ENCODE measurements at regions not wholly inside any gene's neighbourhood (a gene's known extent, or its start where the extent isn't known, plus 50 kb on each side); places are given as distances from the start of the nearest gene placed in this dataset.

DNA sequence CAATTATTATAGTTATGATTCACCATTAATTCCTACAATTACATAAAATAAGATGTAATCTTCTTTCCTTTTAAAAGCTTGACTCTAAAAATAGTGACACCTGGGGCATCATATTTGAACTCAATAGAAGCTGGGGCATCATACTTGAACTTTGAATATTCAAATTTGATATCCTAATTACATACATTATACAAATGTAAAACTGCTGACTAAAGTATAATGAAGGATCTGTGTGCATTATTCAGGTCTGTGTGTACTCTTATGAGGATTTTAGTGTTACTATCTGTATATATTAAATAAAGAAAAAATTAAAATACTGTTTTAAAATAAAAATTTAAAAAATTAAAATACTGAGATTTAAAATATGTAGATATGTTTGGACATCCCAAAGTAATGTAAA lies 696.9 kb upstream of the FBXO33 start (continued):
- TF ChIP-seq, protein P1, sequence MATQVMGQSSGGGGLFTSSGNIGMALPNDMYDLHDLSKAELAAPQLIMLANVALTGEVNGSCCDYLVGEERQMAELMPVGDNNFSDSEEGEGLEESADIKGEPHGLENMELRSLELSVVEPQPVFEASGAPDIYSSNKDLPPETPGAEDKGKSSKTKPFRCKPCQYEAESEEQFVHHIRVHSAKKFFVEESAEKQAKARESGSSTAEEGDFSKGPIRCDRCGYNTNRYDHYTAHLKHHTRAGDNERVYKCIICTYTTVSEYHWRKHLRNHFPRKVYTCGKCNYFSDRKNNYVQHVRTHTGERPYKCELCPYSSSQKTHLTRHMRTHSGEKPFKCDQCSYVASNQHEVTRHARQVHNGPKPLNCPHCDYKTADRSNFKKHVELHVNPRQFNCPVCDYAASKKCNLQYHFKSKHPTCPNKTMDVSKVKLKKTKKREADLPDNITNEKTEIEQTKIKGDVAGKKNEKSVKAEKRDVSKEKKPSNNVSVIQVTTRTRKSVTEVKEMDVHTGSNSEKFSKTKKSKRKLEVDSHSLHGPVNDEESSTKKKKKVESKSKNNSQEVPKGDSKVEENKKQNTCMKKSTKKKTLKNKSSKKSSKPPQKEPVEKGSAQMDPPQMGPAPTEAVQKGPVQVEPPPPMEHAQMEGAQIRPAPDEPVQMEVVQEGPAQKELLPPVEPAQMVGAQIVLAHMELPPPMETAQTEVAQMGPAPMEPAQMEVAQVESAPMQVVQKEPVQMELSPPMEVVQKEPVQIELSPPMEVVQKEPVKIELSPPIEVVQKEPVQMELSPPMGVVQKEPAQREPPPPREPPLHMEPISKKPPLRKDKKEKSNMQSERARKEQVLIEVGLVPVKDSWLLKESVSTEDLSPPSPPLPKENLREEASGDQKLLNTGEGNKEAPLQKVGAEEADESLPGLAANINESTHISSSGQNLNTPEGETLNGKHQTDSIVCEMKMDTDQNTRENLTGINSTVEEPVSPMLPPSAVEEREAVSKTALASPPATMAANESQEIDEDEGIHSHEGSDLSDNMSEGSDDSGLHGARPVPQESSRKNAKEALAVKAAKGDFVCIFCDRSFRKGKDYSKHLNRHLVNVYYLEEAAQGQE (IDR thresholded peaks at IDR 0.05): no peak
- TF ChIP-seq CTCF (IDR thresholded peaks at IDR 0.05; ENCODE audit: low read depth, low read length, missing input control) (no peak), NR2F2 (IDR thresholded peaks at IDR 0.05) (no peak)

DNA sequence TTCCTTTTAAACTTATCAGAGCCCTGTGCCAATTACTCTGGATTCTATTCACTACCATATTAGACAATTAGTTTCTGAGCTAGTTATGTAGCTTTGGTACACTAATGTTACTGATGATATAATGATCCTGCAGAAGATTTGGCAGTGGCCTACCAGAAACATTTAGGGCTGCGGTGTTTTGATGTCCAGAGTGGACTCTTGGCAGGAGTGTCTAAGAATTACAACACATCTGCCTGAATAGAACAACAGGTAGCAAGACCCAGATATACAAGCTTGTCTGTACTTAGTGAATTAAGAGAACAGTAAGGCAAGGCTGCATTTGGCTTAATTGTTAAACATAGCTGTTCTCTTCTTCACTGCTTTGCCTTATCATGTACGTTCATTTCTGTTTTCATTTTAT lies 691.6 kb upstream of the FBXO33 start:
- H3K4me1 ChIP-seq (ENCODE audit: control insufficient read depth in 4 of 4, insufficient read depth in 4 of 4, low read length in 3 of 4): peaks cover 0 to 3% (median 0%) of the 10 kb centered on the region in 4 donors
- no peaks in the 10 kb centered on the region for H3K36me3 ChIP-seq (ENCODE audit: control insufficient read depth in 4 of 4, insufficient read depth in 3 of 4, low read depth in 1 of 4, low read length in 3 of 4)
- no peak for TF ChIP-seq TAF1 (conservative IDR thresholded peaks at IDR 0.05)
- TF ChIP-seq HNF4G (IDR thresholded peaks at IDR 0.05): no peak
- TF ChIP-seq HNF4A (conservative IDR thresholded peaks at IDR 0.05): peak in 1 of 2 donors; percentile 12
- no peak for TF ChIP-seq EGR1 (IDR thresholded peaks at IDR 0.05; ENCODE audit: low read depth in 2 of 2)
- TF ChIP-seq FOXA1 (IDR thresholded peaks at IDR 0.05): no peak
- TF ChIP-seq SP1 (IDR thresholded peaks at IDR 0.05): no peak
- TF ChIP-seq, protein P1 (IDR thresholded peaks at IDR 0.05): no peak
- no peak for TF ChIP-seq JUND (IDR thresholded peaks at IDR 0.05)
- DNase-seq (ENCODE audit: low spot score): no peak
- no peak overlapping the region for H3K9ac ChIP-seq (ENCODE audit: low read depth in 1 of 2, low read length in 2 of 2)
- no peaks in the 10 kb centered on the region for H3K27me3 ChIP-seq (ENCODE audit: control insufficient read depth in 4 of 4, insufficient read depth in 4 of 4, low read length in 3 of 4)
- WGBS: 37% methylated on average over 2 of the region's 2 CpGs
- no peak overlapping the region for H3K4me3 ChIP-seq (ENCODE audit: low read depth in 1 of 3, low read length in 3 of 3)
- H3K9me3 ChIP-seq (ENCODE audit: control insufficient read depth in 4 of 4, low read length in 3 of 4): peaks cover 0 to 2% (median 0%) of the 10 kb centered on the region in 4 donors
- no peak overlapping the region for H3K27ac ChIP-seq (ENCODE audit: low read depth in 1 of 2, low read length in 2 of 2)

GRCh38 chr14:40122968-40123648 lies 690.9 kb upstream of the FBXO33 start:
- Histone ChIP-seq H3K36me3 (ENCODE audit: control insufficient read depth in 4 of 4, insufficient read depth in 3 of 4, low read depth in 1 of 4, low read length in 3 of 4) (no peaks in the 10 kb centered on the region), H3K9ac (ENCODE audit: low read depth in 1 of 2, low read length in 2 of 2) (no peak overlapping the region), H3K4me3 (ENCODE audit: low read depth in 1 of 3, low read length in 3 of 3) (no peak overlapping the region), H3K27me3 (ENCODE audit: control insufficient read depth in 4 of 4, insufficient read depth in 4 of 4, low read length in 3 of 4) (no peaks in the 10 kb centered on the region), H3K9me3 (ENCODE audit: control insufficient read depth in 4 of 4, low read length in 3 of 4) (peaks cover 0 to 2% (median 0%) of the 10 kb centered on the region in 4 donors), H3K27ac (ENCODE audit: low read depth in 1 of 2, low read length in 2 of 2) (no peak overlapping the region), H3K4me1 (ENCODE audit: control insufficient read depth in 4 of 4, insufficient read depth in 4 of 4, low read length in 3 of 4) (peaks cover 0 to 3% (median 0%) of the 10 kb centered on the region in 4 donors)
- TF ChIP-seq RAD21 (IDR thresholded peaks at IDR 0.05) (no peak), HNF4G (IDR thresholded peaks at IDR 0.05) (no peak), CTCF (IDR thresholded peaks at IDR 0.05; ENCODE audit: low read depth, low read length, missing input control) (no peak), FOXA2 (IDR thresholded peaks at IDR 0.05) (no peak)
- no peak for DNase-seq (ENCODE audit: low spot score)
- WGBS: 76% methylated on average over 2 of the region's 2 CpGs
